Endothelial cell of umbilical vein (primary cell): ENCODE measurements at regions not wholly inside any gene's neighbourhood (a gene's known extent, or its start where the extent isn't known, plus 50 kb on each side); places are given as distances from the start of the nearest gene placed in this dataset.

ENCODE experiments used
- BruUV-seq: library from RNA; stranded (reverse); fragments of 400-500 nt; replicated peaks from 2 replicates; lab custom pipeline; 2021; lab: Mats Ljungman, UMichigan
- CTCF ChIA-PET: fragments of 300-600, 350-600 bp; sonication (Branson Sonifier 250); formaldehyde crosslinking; loops from one replicate; lab custom pipeline; 2021; ENCODE audit warnings: antibody characterized with exemption, inconsistent platforms; lab: Charles Lee
- POLR2A ChIA-PET: fragments of 300-600, 350-600 bp; sonication (Branson Sonifier 250); formaldehyde crosslinking; loops from one replicate; lab custom pipeline; 2021; ENCODE audit warnings: antibody characterized with exemption, inconsistent platforms; lab: Charles Lee
- DNase-seq: peaks from one replicate; pipeline ENCODE4 v3.0.0-alpha.2; 2011; ENCODE audit warnings: low read depth, low spot score
- FAIRE-seq: peaks from 2 replicates; lab custom pipeline; 2011; peaks lifted over from hg19 to GRCh38; lab: Jason Lieb, UNC
- H2AFZ ChIP-seq: 2 replicates; pipeline ENCODE4 v1.6.0; 2012; ENCODE audit warnings: low read depth, low read length, control low read depth, inconsistent platforms
- H3K27ac ChIP-seq: 2 replicates; pipeline ENCODE4 v1.5.1; 2011; ENCODE audit warnings: low read depth, mild to moderate bottlenecking, control low read depth, low read length, moderate library complexity; ENCODE audit not compliant: insufficient read depth
- H3K27me3 ChIP-seq, 2 experiments: 2 replicates each; pipeline versions ENCODE4 v1.6.0 to v1.6.1; 2011; ENCODE audit warnings: low read length in 2 of 2, mixed read lengths in 1 of 2; ENCODE audit not compliant: control insufficient read depth in 2 of 2, insufficient read depth in 2 of 2
- H3K36me3 ChIP-seq, 2 experiments: 2 replicates in 1 of 2; 3 replicates in 1 of 2; pipeline ENCODE4 v1.5.1; 2011; ENCODE audit warnings: low read length in 2 of 2, mild to moderate bottlenecking in 1 of 2, moderate library complexity in 1 of 2; ENCODE audit not compliant: control insufficient read depth in 2 of 2, insufficient read depth in 2 of 2; ENCODE audit errors: extremely low read depth in 1 of 2
- H3K4me1 ChIP-seq: 3 replicates; pipeline ENCODE4 v1.5.1; 2011; ENCODE audit warnings: mild to moderate bottlenecking, low read length; ENCODE audit not compliant: control insufficient read depth, insufficient read depth; ENCODE audit errors: extremely low read depth
- H3K4me2 ChIP-seq: 2 replicates; pipeline ENCODE4 v1.6.1; 2011; ENCODE audit warnings: low read length, control low read depth, mixed read lengths; ENCODE audit not compliant: insufficient read depth
- H3K4me3 ChIP-seq, 3 experiments: fragments of 200-600 bp in 1 of 3; sonication (generic), shearing (Covaris generic) in 1 of 3; replicated peaks in 1 of 3; 2 replicates each; pipeline ENCODE4 v1.5.1; 2011 to 2016; ENCODE audit warnings: control low read depth in 3 of 3, low read length in 3 of 3, mild to moderate bottlenecking in 2 of 3, inconsistent platforms in 1 of 3, low read depth in 1 of 3, moderate library complexity in 1 of 3; ENCODE audit not compliant: insufficient read depth in 1 of 3
- H3K79me2 ChIP-seq: 2 replicates; pipeline ENCODE4 v1.6.0; 2012; ENCODE audit warnings: low read length, inconsistent platforms; ENCODE audit not compliant: control insufficient read depth, insufficient read depth
- H3K9ac ChIP-seq: replicated peaks from 2 replicates; pipeline ENCODE3; 2011; ENCODE audit warnings: low read length, control low read depth; ENCODE audit not compliant: insufficient read depth; ENCODE audit errors: extremely low read depth
- H3K9me1 ChIP-seq: replicated peaks from 3 replicates; pipeline ENCODE4 v1.6.0; 2011; ENCODE audit warnings: mild to moderate bottlenecking, low read length; ENCODE audit not compliant: control insufficient read depth, insufficient read depth; ENCODE audit errors: extremely low read depth
- H3K9me3 ChIP-seq: replicated peaks from 2 replicates; pipeline ENCODE4 v1.5.1; 2012; ENCODE audit warnings: low read length, inconsistent platforms; ENCODE audit not compliant: control insufficient read depth, insufficient read depth
- H4K20me1 ChIP-seq: replicated peaks from 2 replicates; pipeline ENCODE3; 2011; ENCODE audit warnings: mild to moderate bottlenecking, low read length; ENCODE audit not compliant: control insufficient read depth, insufficient read depth; ENCODE audit errors: extremely low read depth
- EZH2 ChIP-seq: IDR thresholded peaks from 2 replicates; pipeline ENCODE4 v1.6.1; 2012; ENCODE audit warnings: borderline replicate concordance, low read depth, mild to moderate bottlenecking, moderate library complexity, low read length, inconsistent platforms; ENCODE audit not compliant: severe bottlenecking
- FOS ChIP-seq: IDR thresholded peaks from 2 replicates; pipeline ENCODE4 v1.6.1; 2011; ENCODE audit warnings: mild to moderate bottlenecking, low read length, moderate library complexity, borderline replicate concordance; ENCODE audit not compliant: insufficient read depth
- GATA2 ChIP-seq: IDR thresholded peaks from 2 replicates; pipeline ENCODE4 v1.7.0; 2011; ENCODE audit warnings: low read depth, mild to moderate bottlenecking, moderate library complexity, mixed read lengths, low read length; ENCODE audit not compliant: insufficient read length, insufficient read depth
- JUN ChIP-seq: IDR thresholded peaks from 2 replicates; pipeline ENCODE4 v1.6.1; 2011; ENCODE audit warnings: borderline replicate concordance, low read depth; ENCODE audit not compliant: insufficient read length, insufficient read depth
- MYC ChIP-seq: IDR thresholded peaks from one replicate; pipeline ENCODE4 v1.6.1; 2011; ENCODE audit warnings: mild to moderate bottlenecking, low read depth, low read length
- POLR2A ChIP-seq: IDR thresholded peaks from 2 replicates; pipeline ENCODE4 v1.6.1; 2012; ENCODE audit warnings: low read depth, mild to moderate bottlenecking, control low read depth, low read length
- POLR2AphosphoS5 ChIP-seq: IDR thresholded peaks from 2 replicates; pipeline ENCODE4 v1.6.1; 2012; ENCODE audit warnings: low read depth, mild to moderate bottlenecking, control low read depth, low read length, moderate library complexity; ENCODE audit not compliant: insufficient read depth
- dilution Hi-C: fragments of 300-500 bp; cut with MboI; formaldehyde crosslinking; loops from one replicate; pipeline ENCODE4 v1.15.0; 2019; ENCODE audit warnings: low sequenced_read_pairs; ENCODE audit not compliant: extremely low pct_ligation_motif_present
- intact Hi-C: fragments of 100-400 bp; cut with micrococcal nuclease; formaldehyde crosslinking; loops from one replicate; pipeline ENCODE4 v1.10.0; 2022
- TF ChIP-seq, protein P1 (sequence below): IDR thresholded peaks from 2 replicates; pipeline ENCODE4 v1.6.1; 2011; ENCODE audit not compliant: insufficient read depth, insufficient read length
- TF ChIP-seq, protein P2 (sequence below), 2 donors: IDR thresholded peaks; 1 replicate in 1 of 2; 2 replicates in 1 of 2; pipeline ENCODE4 v1.5.1; 2011; ENCODE audit warnings: low read length in 2 of 2, mild to moderate bottlenecking in 2 of 2, moderate library complexity in 2 of 2, control low read depth in 1 of 2, inconsistent platforms in 1 of 2, low read depth in 1 of 2; ENCODE audit not compliant: insufficient read depth in 1 of 2; ENCODE audit errors: extremely low read depth in 1 of 2

DNA sequence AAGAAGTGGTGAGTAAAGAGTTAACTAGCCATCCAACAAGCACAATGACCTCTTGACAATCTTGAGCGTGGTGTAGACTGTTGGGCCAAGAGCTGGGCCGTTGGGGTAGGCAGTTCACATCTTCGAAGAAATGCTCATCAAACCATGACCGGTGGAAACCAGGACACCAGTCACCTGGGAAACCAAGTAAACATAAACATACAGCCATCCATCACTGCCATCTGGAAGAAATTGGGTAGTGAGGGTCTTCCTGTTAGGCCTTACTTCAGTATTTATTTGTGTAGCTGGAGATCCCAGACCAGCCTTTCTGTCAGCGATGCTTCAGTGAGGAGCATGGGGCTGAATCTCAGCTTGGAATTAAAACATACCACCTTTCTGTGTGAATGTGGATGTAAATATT, 108.1 kb upstream of the HAO2 start:
- dilution Hi-C loops = no loop called here
- POLR2A ChIA-PET = no interaction called here
- Histone ChIP-seq H3K4me2 (no peak overlapping the region), H3K9me1 (no peaks in the 10 kb centered on the region), H3K36me3 (no peaks in the 10 kb centered on the region), H3K4me1 (no peaks in the 10 kb centered on the region), H3K9ac (no peak overlapping the region), H4K20me1 (no peaks in the 10 kb centered on the region), H3K27me3 (peaks cover 0 to 2% of the 10 kb centered on the region in 2 experiments), H2AFZ (no peak overlapping the region), H3K4me3 (no peak overlapping the region), H3K9me3 (no peaks in the 10 kb centered on the region), H3K27ac (no peak overlapping the region), H3K79me2 (no peaks in the 10 kb centered on the region)
- FAIRE-seq (no peak), DNase-seq (no peak)
- BruUV-seq = no TSS peak
- TF ChIP-seq POLR2AphosphoS5 = no peak
- TF ChIP-seq EZH2 = no peak
- no peak for TF ChIP-seq GATA2
- no peak for TF ChIP-seq FOS
- TF ChIP-seq MYC = no peak
- TF ChIP-seq, protein P1, sequence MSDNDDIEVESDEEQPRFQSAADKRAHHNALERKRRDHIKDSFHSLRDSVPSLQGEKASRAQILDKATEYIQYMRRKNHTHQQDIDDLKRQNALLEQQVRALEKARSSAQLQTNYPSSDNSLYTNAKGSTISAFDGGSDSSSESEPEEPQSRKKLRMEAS = no peak
- TF ChIP-seq POLR2A = no peak
- TF ChIP-seq, protein P2, sequence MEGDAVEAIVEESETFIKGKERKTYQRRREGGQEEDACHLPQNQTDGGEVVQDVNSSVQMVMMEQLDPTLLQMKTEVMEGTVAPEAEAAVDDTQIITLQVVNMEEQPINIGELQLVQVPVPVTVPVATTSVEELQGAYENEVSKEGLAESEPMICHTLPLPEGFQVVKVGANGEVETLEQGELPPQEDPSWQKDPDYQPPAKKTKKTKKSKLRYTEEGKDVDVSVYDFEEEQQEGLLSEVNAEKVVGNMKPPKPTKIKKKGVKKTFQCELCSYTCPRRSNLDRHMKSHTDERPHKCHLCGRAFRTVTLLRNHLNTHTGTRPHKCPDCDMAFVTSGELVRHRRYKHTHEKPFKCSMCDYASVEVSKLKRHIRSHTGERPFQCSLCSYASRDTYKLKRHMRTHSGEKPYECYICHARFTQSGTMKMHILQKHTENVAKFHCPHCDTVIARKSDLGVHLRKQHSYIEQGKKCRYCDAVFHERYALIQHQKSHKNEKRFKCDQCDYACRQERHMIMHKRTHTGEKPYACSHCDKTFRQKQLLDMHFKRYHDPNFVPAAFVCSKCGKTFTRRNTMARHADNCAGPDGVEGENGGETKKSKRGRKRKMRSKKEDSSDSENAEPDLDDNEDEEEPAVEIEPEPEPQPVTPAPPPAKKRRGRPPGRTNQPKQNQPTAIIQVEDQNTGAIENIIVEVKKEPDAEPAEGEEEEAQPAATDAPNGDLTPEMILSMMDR (IDR thresholded peaks at IDR 0.05; ENCODE audit: extremely low read depth in 1 of 2, insufficient read depth in 1 of 2, low read depth in 1 of 2, low read length in 2 of 2) = no peak
- TF ChIP-seq JUN = no peak
- CTCF ChIA-PET = interaction anchor here (3.7 kb wide), 1 partner anchor 15 kb away, joined by 37 read pairs; no protein-coding TSS in a partner anchor
- intact Hi-C loops = no loop called here
